ENCODE measurements at regions not wholly inside any gene's neighbourhood (a gene's known extent, or its start where the extent isn't known, plus 50 kb on each side); places are given as distances from the start of the nearest gene placed in this dataset.

DNA sequence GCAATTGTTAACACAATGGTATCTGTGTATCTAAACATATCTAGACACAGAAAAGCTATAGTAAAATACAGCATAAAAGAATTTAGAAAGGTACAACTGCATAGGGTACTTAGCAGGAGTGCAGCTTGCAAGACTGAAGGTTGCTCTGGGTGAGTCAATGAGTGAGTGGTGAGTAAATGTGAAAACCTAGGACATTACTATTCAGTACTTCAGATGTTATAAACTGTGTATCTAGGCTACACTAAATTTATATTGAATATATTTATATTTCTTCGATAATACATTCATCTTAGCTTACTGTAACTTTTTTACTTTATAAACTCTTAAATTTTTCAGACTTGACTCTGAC, 409.0 kb upstream of the DCN start:
- Histone ChIP-seq H3K27me3 (ENCODE audit: insufficient read depth, low read length) (no peaks in the 10 kb centered on the region), H2AFZ (ENCODE audit: low read length) (no peak overlapping the region), H3K4me3 (ENCODE audit: low read depth, low read length, poor library complexity, severe bottlenecking) (no peak overlapping the region), H3K27ac (ENCODE audit: low read depth, low read length, poor library complexity, severe bottlenecking) (no peak overlapping the region), H3K9me3 (ENCODE audit: low read length) (no peaks in the 10 kb centered on the region), H3K4me2 (ENCODE audit: low read length) (no peak overlapping the region), H3F3A (ENCODE audit: insufficient read depth, low read length) (no peaks in the 10 kb centered on the region), H3K36me3 (ENCODE audit: insufficient read depth, low read length) (no peaks in the 10 kb centered on the region), H3K9me2 (ENCODE audit: low read depth, low read length) (no peaks in the 10 kb centered on the region), H3K4me1 (ENCODE audit: insufficient read depth, low read length, severe bottlenecking) (no peaks in the 10 kb centered on the region), H3K79me2 (ENCODE audit: insufficient read depth, low read length) (no peaks in the 10 kb centered on the region), H3K9ac (ENCODE audit: low read length) (no peak overlapping the region), H4K20me1 (ENCODE audit: insufficient read depth, low read length) (no peaks in the 10 kb centered on the region)
- TF ChIP-seq EZH2 (IDR thresholded peaks at IDR 0.05; ENCODE audit: borderline replicate concordance, low read length) (no peak), CTCF (IDR thresholded peaks at IDR 0.05; ENCODE audit: low read length) (no peak)

- no peak overlapping the region for H2AFZ ChIP-seq (ENCODE audit: low read length)
- no peak overlapping the region for H3K4me2 ChIP-seq (ENCODE audit: low read length)
- no peaks in the 10 kb centered on the region for H3K79me2 ChIP-seq (ENCODE audit: insufficient read depth, low read length)
- H3K9me3 ChIP-seq (ENCODE audit: low read length): no peaks in the 10 kb centered on the region
- no peak overlapping the region for H3K9ac ChIP-seq (ENCODE audit: low read length)
- no peak overlapping the region for H3K27ac ChIP-seq (ENCODE audit: low read depth, low read length, poor library complexity, severe bottlenecking)
- H3K27me3 ChIP-seq (ENCODE audit: insufficient read depth, low read length): no peaks in the 10 kb centered on the region
- TF ChIP-seq CTCF (IDR thresholded peaks at IDR 0.05; ENCODE audit: low read length) (no peak), EZH2 (IDR thresholded peaks at IDR 0.05; ENCODE audit: borderline replicate concordance, low read length) (no peak)
- H4K20me1 ChIP-seq (ENCODE audit: insufficient read depth, low read length): no peaks in the 10 kb centered on the region
- H3K4me1 ChIP-seq (ENCODE audit: insufficient read depth, low read length, severe bottlenecking): no peaks in the 10 kb centered on the region
- H3K36me3 ChIP-seq (ENCODE audit: insufficient read depth, low read length): no peaks in the 10 kb centered on the region
- no peaks in the 10 kb centered on the region for H3K9me2 ChIP-seq (ENCODE audit: low read depth, low read length)
- H3K4me3 ChIP-seq (ENCODE audit: low read depth, low read length, poor library complexity, severe bottlenecking): no peak overlapping the region
- no peaks in the 10 kb centered on the region for H3F3A ChIP-seq (ENCODE audit: insufficient read depth, low read length)
Observed at GRCh38 chr12:91590966-91591638, 408.5 kb upstream of the DCN start.

- Histone ChIP-seq H3K9me2 (ENCODE audit: low read depth, low read length) (no peaks in the 10 kb centered on the region), H3K27me3 (ENCODE audit: insufficient read depth, low read length) (no peaks in the 10 kb centered on the region), H2AFZ (ENCODE audit: low read length) (no peak overlapping the region), H3K27ac (ENCODE audit: low read depth, low read length, poor library complexity, severe bottlenecking) (no peak overlapping the region), H3F3A (ENCODE audit: insufficient read depth, low read length) (no peaks in the 10 kb centered on the region), H3K9ac (ENCODE audit: low read length) (no peak overlapping the region), H3K36me3 (ENCODE audit: insufficient read depth, low read length) (no peaks in the 10 kb centered on the region), H3K9me3 (ENCODE audit: low read length) (no peaks in the 10 kb centered on the region), H3K4me1 (ENCODE audit: insufficient read depth, low read length, severe bottlenecking) (no peaks in the 10 kb centered on the region), H3K4me3 (ENCODE audit: low read depth, low read length, poor library complexity, severe bottlenecking) (no peak overlapping the region), H3K4me2 (ENCODE audit: low read length) (no peak overlapping the region), H3K79me2 (ENCODE audit: insufficient read depth, low read length) (no peaks in the 10 kb centered on the region), H4K20me1 (ENCODE audit: insufficient read depth, low read length) (no peaks in the 10 kb centered on the region)
- TF ChIP-seq CTCF (IDR thresholded peaks at IDR 0.05; ENCODE audit: low read length) (no peak), EZH2 (IDR thresholded peaks at IDR 0.05; ENCODE audit: borderline replicate concordance, low read length) (no peak)
Observed at GRCh38 chr12:91588874-91589454, 406.3 kb upstream of the DCN start.
